GM12878 (cell line): ENCODE measurements at regions not wholly inside any gene's neighbourhood (a gene's known extent, or its start where the extent isn't known, plus 50 kb on each side); places are given as distances from the start of the nearest gene placed in this dataset.

Experiments used
- ATAC-seq: fragments of 200-7000 bp; cut with Tn5 transposase; 3 replicates; pipeline ENCODE4 v1.9.1; 2020; ENCODE audit warnings: mild to moderate bottlenecking, moderate library complexity
- BruUV-seq: library from RNA; stranded (reverse); fragments of 400-500 nt; replicated peaks from 2 replicates; lab custom pipeline; 2021; lab: Mats Ljungman, UMichigan
- CTCF ChIA-PET: fragments of 300-600 bp; sonication (Branson Sonifier 250); formaldehyde crosslinking; extraction: SDS; loops from one replicate; lab custom pipeline; 2021; ENCODE audit warnings: inconsistent platforms; lab: Yijun Ruan, JAX
- POLR2A ChIA-PET: fragments of 350-600 bp; formaldehyde crosslinking; extraction: SDS; loops from one replicate; lab custom pipeline; 2021; ENCODE audit warnings: inconsistent platforms; lab: Charles Lee
- RAD21 ChIA-PET: fragments of 300-600 bp; sonication (Branson Sonifier 250); formaldehyde crosslinking; loops from one replicate; lab custom pipeline; 2023; ENCODE audit warnings: antibody characterized with exemption; ENCODE audit not compliant: unreplicated experiment; lab: Charles Lee
- SMC1A ChIA-PET: fragments of 300-600 bp; sonication (Branson Sonifier 250); formaldehyde crosslinking; loops from one replicate; lab custom pipeline; 2023; ENCODE audit not compliant: unreplicated experiment, uncharacterized antibody; lab: Charles Lee
- DNase-seq: peaks from one replicate; pipeline ENCODE4 v3.0.0-alpha.2; 2011; ENCODE audit warnings: low read depth, low spot score
- FAIRE-seq: peaks from 3 replicates; lab custom pipeline; 2011; peaks lifted over from hg19 to GRCh38; lab: Jason Lieb, UNC
- H2AFZ ChIP-seq: 2 replicates; pipeline ENCODE4 v1.6.0; 2011; ENCODE audit warnings: low read depth, low read length, control low read depth; ENCODE audit not compliant: control insufficient read depth
- H3K27ac ChIP-seq: 2 replicates; pipeline ENCODE4 v1.5.1; 2011; ENCODE audit warnings: control low read depth; ENCODE audit not compliant: control insufficient read depth, insufficient read depth
- H3K27me3 ChIP-seq, 2 experiments: replicated peaks in 1 of 2; 2 replicates each; pipeline versions ENCODE4 v1.6.0 to v1.6.1; 2011; ENCODE audit warnings: low read length in 1 of 2; ENCODE audit not compliant: control insufficient read depth in 2 of 2, insufficient read depth in 2 of 2
- H3K36me3 ChIP-seq, 2 experiments: 2 replicates each; pipeline ENCODE4 v1.5.1; 2011; ENCODE audit warnings: low read length in 1 of 2; ENCODE audit not compliant: control insufficient read depth in 2 of 2, insufficient read depth in 2 of 2
- H3K4me1 ChIP-seq: 2 replicates; pipeline ENCODE4 v1.6.1; 2011; ENCODE audit warnings: mild to moderate bottlenecking, low read length, moderate library complexity, mixed read lengths; ENCODE audit not compliant: control insufficient read depth, insufficient read depth
- H3K4me2 ChIP-seq: 2 replicates; pipeline ENCODE4 v1.6.0; 2011; ENCODE audit warnings: control low read depth; ENCODE audit not compliant: control insufficient read depth, insufficient read depth
- H3K4me3 ChIP-seq: fragments of 200-600 bp; sonication (generic); 2 replicates; pipeline ENCODE4 v1.5.1; 2016
- H3K79me2 ChIP-seq: 2 replicates; pipeline ENCODE4 v1.6.0; 2011; ENCODE audit warnings: low read length; ENCODE audit not compliant: control insufficient read depth, insufficient read depth
- H3K9ac ChIP-seq: 2 replicates; pipeline ENCODE4 v1.8.0; 2011; ENCODE audit warnings: low read length, control low read depth, mixed read lengths; ENCODE audit not compliant: control insufficient read depth, insufficient read depth
- H3K9me3 ChIP-seq: replicated peaks from 3 replicates; pipeline ENCODE4 v1.5.1; 2011; ENCODE audit warnings: mild to moderate bottlenecking, low read length; ENCODE audit not compliant: control insufficient read depth, insufficient read depth
- H4K20me1 ChIP-seq: 2 replicates; pipeline ENCODE4 v1.6.0; 2011; ENCODE audit not compliant: control insufficient read depth, insufficient read depth
- CBX3 ChIP-seq: fragments of 200-600 bp; sonication (generic); IDR thresholded peaks from 2 replicates; pipeline ENCODE4 v1.6.1; 2016; ENCODE audit warnings: low read depth, borderline replicate concordance
- HCFC1 ChIP-seq: fragments of 150-350 bp; IDR thresholded peaks from 2 replicates; pipeline ENCODE4 v1.6.1; 2014; ENCODE audit warnings: low read length
- HDGF ChIP-seq: fragments of 450-650 bp; IDR thresholded peaks from 2 replicates; pipeline ENCODE4 v1.6.1; 2016; ENCODE audit warnings: antibody characterized with exemption
- IKZF1 ChIP-seq: fragments of 450-650 bp; conservative IDR thresholded peaks from 2 replicates; pipeline ENCODE4 v1.6.1; 2017; ENCODE audit warnings: antibody characterized with exemption, mild to moderate bottlenecking
- NFXL1 ChIP-seq: fragments of 450-650 bp; IDR thresholded peaks from 2 replicates; pipeline ENCODE4 v1.6.1; 2017; ENCODE audit warnings: antibody characterized with exemption, mild to moderate bottlenecking, borderline replicate concordance
- NFYB ChIP-seq: IDR thresholded peaks from 2 replicates; pipeline ENCODE4 v1.6.1; 2011; ENCODE audit warnings: low read depth, mild to moderate bottlenecking, low read length, improper control_type of control experiment, moderate library complexity; ENCODE audit not compliant: insufficient read depth
- NR2C2 ChIP-seq: IDR thresholded peaks from 2 replicates; pipeline ENCODE4 v1.6.1; 2011; ENCODE audit warnings: borderline replicate concordance, low read depth; ENCODE audit not compliant: control insufficient read depth, insufficient read length
- PAX5 ChIP-seq: IDR thresholded peaks from 2 replicates; pipeline ENCODE4 v1.6.1; 2011; ENCODE audit warnings: low read depth, low read length, borderline replicate concordance
- POU2F2 ChIP-seq: IDR thresholded peaks from 3 replicates; pipeline ENCODE4 v1.6.1; 2011; ENCODE audit warnings: low read depth, mild to moderate bottlenecking, low read length, borderline replicate concordance
- SIN3A ChIP-seq: IDR thresholded peaks from 2 replicates; pipeline ENCODE4 v1.6.1; 2012; ENCODE audit warnings: low read depth, low read length, improper control_type of control experiment
- SMAD1 ChIP-seq: fragments of 450-650 bp; IDR thresholded peaks from 2 replicates; pipeline ENCODE4 v1.6.1; 2018; ENCODE audit warnings: mild to moderate bottlenecking, low read depth; ENCODE audit not compliant: partially characterized antibody
- SUZ12 ChIP-seq: fragments of 200-600 bp; sonication (generic); IDR thresholded peaks from one replicate; pipeline ENCODE4 v1.6.1; 2018; ENCODE audit warnings: antibody characterized with exemption, mild to moderate bottlenecking; ENCODE audit not compliant: unreplicated experiment
- ZNF207 ChIP-seq: fragments of 450-650 bp; IDR thresholded peaks from 2 replicates; pipeline ENCODE4 v1.6.1; 2014; ENCODE audit warnings: antibody characterized with exemption, mild to moderate bottlenecking, borderline replicate concordance
- ZNF217 ChIP-seq: fragments of 450-650 bp; IDR thresholded peaks from 2 replicates; pipeline ENCODE4 v1.6.1; 2017; ENCODE audit warnings: antibody characterized with exemption, mild to moderate bottlenecking
- ZNF687 ChIP-seq: fragments of 450-650 bp; IDR thresholded peaks from 2 replicates; pipeline ENCODE4 v1.6.1; 2017; ENCODE audit warnings: mild to moderate bottlenecking, moderate library complexity
- WGBS: methylation state at CpG from one replicate; pipeline ENCODE4 v1.1.6; 2016; ENCODE audit warnings: low lambda C conversion rate; ENCODE audit not compliant: insufficient replicate concordance, insufficient coverage; ENCODE audit errors: missing lambda C conversion rate; 5-methylcytosine and 5-hydroxymethylcytosine counted together
- in situ Hi-C: fragments of 300-500 bp; cut with MboI; formaldehyde crosslinking; loops from 9 replicates; pipeline ENCODE4 v1.14.3; 2018; ENCODE audit warnings: mixed read lengths
- intact Hi-C: fragments of 100-400 bp; cut with micrococcal nuclease; formaldehyde crosslinking; loops from one replicate; pipeline ENCODE4 v1.14.2; 2022; ENCODE audit not compliant: unreplicated experiment
- TF ChIP-seq, protein P1 (sequence below): IDR thresholded peaks from 2 replicates; pipeline ENCODE4 v1.6.1; 2012; ENCODE audit warnings: improper control_type of control experiment, low read depth, low read length; ENCODE audit not compliant: insufficient replicate concordance

GRCh38 chr16:85202631-85203461 is 90.6 kb upstream of the CIBAR2 start:
- ATAC-seq (no peak), DNase-seq (no peak), FAIRE-seq (no peak)
- H3K27me3 ChIP-seq = no peaks in the 10 kb centered on the region
- WGBS = 66% methylated on average over 18 of the region's 21 CpGs
- intact Hi-C loops (no loop called here), in situ Hi-C loops (no loop called here)
- no peak overlapping the region for H3K9ac ChIP-seq
- H3K4me1 ChIP-seq = no peaks in the 10 kb centered on the region; the same call in 1 of the 2 replicates
- CTCF ChIA-PET = no interaction called here
- H2AFZ ChIP-seq = no peak overlapping the region
- H4K20me1 ChIP-seq = no peaks in the 10 kb centered on the region
- H3K36me3 ChIP-seq = no peaks in the 10 kb centered on the region; a peak in 1 of 4 replicates
- BruUV-seq = no TSS peak
- RAD21 ChIA-PET = no interaction called here
- POLR2A ChIA-PET = no interaction called here
- H3K4me3 ChIP-seq = no peak overlapping the region
- H3K79me2 ChIP-seq = no peaks in the 10 kb centered on the region
- SMC1A ChIA-PET = no interaction called here
- H3K9me3 ChIP-seq = no peaks in the 10 kb centered on the region
- H3K4me2 ChIP-seq = no peak overlapping the region
- H3K27ac ChIP-seq = no peak overlapping the region
- no peak for TF ChIP-seq HDGF
- no peak for TF ChIP-seq IKZF1
- no peak for TF ChIP-seq NFYB
- TF ChIP-seq PAX5 = no peak
- no peak for TF ChIP-seq ZNF687
- TF ChIP-seq, protein P1, sequence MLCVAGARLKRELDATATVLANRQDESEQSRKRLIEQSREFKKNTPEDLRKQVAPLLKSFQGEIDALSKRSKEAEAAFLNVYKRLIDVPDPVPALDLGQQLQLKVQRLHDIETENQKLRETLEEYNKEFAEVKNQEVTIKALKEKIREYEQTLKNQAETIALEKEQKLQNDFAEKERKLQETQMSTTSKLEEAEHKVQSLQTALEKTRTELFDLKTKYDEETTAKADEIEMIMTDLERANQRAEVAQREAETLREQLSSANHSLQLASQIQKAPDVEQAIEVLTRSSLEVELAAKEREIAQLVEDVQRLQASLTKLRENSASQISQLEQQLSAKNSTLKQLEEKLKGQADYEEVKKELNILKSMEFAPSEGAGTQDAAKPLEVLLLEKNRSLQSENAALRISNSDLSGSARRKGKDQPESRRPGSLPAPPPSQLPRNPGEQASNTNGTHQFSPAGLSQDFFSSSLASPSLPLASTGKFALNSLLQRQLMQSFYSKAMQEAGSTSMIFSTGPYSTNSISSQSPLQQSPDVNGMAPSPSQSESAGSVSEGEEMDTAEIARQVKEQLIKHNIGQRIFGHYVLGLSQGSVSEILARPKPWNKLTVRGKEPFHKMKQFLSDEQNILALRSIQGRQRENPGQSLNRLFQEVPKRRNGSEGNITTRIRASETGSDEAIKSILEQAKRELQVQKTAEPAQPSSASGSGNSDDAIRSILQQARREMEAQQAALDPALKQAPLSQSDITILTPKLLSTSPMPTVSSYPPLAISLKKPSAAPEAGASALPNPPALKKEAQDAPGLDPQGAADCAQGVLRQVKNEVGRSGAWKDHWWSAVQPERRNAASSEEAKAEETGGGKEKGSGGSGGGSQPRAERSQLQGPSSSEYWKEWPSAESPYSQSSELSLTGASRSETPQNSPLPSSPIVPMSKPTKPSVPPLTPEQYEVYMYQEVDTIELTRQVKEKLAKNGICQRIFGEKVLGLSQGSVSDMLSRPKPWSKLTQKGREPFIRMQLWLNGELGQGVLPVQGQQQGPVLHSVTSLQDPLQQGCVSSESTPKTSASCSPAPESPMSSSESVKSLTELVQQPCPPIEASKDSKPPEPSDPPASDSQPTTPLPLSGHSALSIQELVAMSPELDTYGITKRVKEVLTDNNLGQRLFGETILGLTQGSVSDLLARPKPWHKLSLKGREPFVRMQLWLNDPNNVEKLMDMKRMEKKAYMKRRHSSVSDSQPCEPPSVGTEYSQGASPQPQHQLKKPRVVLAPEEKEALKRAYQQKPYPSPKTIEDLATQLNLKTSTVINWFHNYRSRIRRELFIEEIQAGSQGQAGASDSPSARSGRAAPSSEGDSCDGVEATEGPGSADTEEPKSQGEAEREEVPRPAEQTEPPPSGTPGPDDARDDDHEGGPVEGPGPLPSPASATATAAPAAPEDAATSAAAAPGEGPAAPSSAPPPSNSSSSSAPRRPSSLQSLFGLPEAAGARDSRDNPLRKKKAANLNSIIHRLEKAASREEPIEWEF = no peak
- no peak for TF ChIP-seq SUZ12
- no peak for TF ChIP-seq POU2F2
- TF ChIP-seq ZNF207 = no peak
- TF ChIP-seq ZNF217 = no peak
- no peak for TF ChIP-seq NFXL1
- no peak for TF ChIP-seq SIN3A
- TF ChIP-seq SMAD1 = no peak
- no peak for TF ChIP-seq CBX3
- no peak for TF ChIP-seq NR2C2
- no peak for TF ChIP-seq HCFC1
